Transverse colon (tissue), 4 donors: ENCODE measurements at regions not wholly inside any gene's neighbourhood (a gene's known extent, or its start where the extent isn't known, plus 50 kb on each side); places are given as distances from the start of the nearest gene placed in this dataset.

ENCODE experiments used
- DNase-seq: peaks from one replicate; pipeline ENCODE4 v3.0.0-alpha.2; 2019
- H3K27ac ChIP-seq, 4 donors: fragments of 200-600 bp; sonication (generic); 2 replicates each; pipeline ENCODE4 v1.5.1; 2016 to 2018; ENCODE audit warnings: inconsistent platforms in 4 of 4
- H3K27me3 ChIP-seq: fragments of 200-600 bp; sonication (generic); 2 replicates; pipeline ENCODE4 v1.5.1; 2017; ENCODE audit warnings: inconsistent platforms
- H3K36me3 ChIP-seq, 4 donors: fragments of 200-600 bp; sonication (generic); 2 replicates each; pipeline ENCODE4 v1.5.1; 2017 to 2019; ENCODE audit warnings: inconsistent platforms in 4 of 4
- H3K4me1 ChIP-seq, 4 donors: fragments of 200-600 bp; sonication (generic); 2 replicates each; pipeline ENCODE4 v1.5.1; 2017 to 2020; ENCODE audit warnings: inconsistent platforms in 4 of 4
- H3K4me3 ChIP-seq, 4 donors: fragments of 200-600 bp; sonication (generic); 1 replicate in 1 of 4; 2 replicates in 3 of 4; pipeline versions ENCODE4 v1.5.1 to v1.6.1; 2017 to 2019; ENCODE audit warnings: inconsistent platforms in 4 of 4
- H3K9me3 ChIP-seq, 2 donors: fragments of 200-600 bp; sonication (generic); 2 replicates each; pipeline ENCODE4 v1.5.1; 2017 to 2019; ENCODE audit warnings: inconsistent platforms in 2 of 2
- EP300 ChIP-seq: sonication (generic); formaldehyde crosslinking; IDR thresholded peaks from one replicate; pipeline ENCODE4 v1.6.1; 2017; ENCODE audit warnings: antibody characterized with exemption, low read depth
- POLR2A ChIP-seq: fragments of 450-650 bp; IDR thresholded peaks from one replicate; pipeline ENCODE4 v1.6.1; 2016; ENCODE audit warnings: antibody characterized with exemption, mild to moderate bottlenecking, moderate library complexity
- POLR2AphosphoS5 ChIP-seq, 3 donors: sonication (generic); formaldehyde crosslinking; IDR thresholded peaks; one replicate each; pipeline ENCODE4 v1.6.1; 2016; ENCODE audit warnings: antibody characterized with exemption in 3 of 3
- WGBS, 2 donors: methylation state at CpG; one replicate each; pipeline ENCODE4 v1.1.5; 2018; ENCODE audit warnings: low coverage in 1 of 2; 5-methylcytosine and 5-hydroxymethylcytosine counted together
- in situ Hi-C, 4 donors: fragments of 200-750 bp; cut with MboI; loops; one replicate each; pipeline versions ENCODE4 v1.15.0 to v1.15.1; 2017; ENCODE audit warnings: low sequenced_read_pairs in 3 of 4, low pct_ligation_motif_present in 1 of 4, low pct_unique_long_range_greater_than_20kb in 1 of 4
- intact Hi-C: fragments of 100-400 bp; cut with DNase I; formaldehyde crosslinking; loops from one replicate; pipeline ENCODE4 v1.15.1; 2023; ENCODE audit warnings: low total_unique reads
- TF ChIP-seq, protein P1 (sequence below), 5 experiments: fragments of 200-600 bp in 3 of 5; fragments of 450-650 bp in 2 of 5; sonication (generic) in 3 of 5; IDR thresholded peaks; 1 replicate in 2 of 5; 2 replicates in 3 of 5; pipeline ENCODE4 v1.5.1; 2016 to 2017; ENCODE audit warnings: antibody characterized with exemption in 5 of 5, inconsistent platforms in 3 of 5, mild to moderate bottlenecking in 2 of 5, moderate library complexity in 1 of 5

DNA sequence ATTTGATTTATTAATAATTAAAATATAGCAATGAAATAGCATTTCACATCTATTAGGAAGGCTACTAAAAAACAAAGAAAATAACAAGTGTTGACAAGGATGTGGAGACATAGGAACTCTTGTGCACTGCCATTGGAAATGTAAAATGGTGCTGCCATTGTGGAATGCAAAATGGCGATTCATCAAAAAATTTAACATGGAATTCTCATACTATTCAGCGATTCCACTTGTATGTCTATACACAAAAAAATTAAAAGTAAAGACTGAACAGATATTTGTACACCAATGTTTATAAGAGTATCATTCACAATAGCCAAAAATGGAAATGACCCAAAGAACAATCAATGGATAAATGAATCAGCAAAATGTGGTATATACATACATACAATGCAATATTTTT lies 101.3 kb upstream of the S1PR1 start:
- Histone ChIP-seq H3K4me1 (no peaks in the 10 kb centered on the region), H3K27me3 (no peaks in the 10 kb centered on the region), H3K27ac (no peak overlapping the region), H3K9me3 (no peaks in the 10 kb centered on the region), H3K4me3 (no peak overlapping the region), H3K36me3 (no peaks in the 10 kb centered on the region)
- intact Hi-C loops, result no loop called here
- TF ChIP-seq POLR2A (no peak), POLR2AphosphoS5 (IDR thresholded peaks at IDR 0.05) (no peak), EP300 (no peak)
- TF ChIP-seq, protein P1, sequence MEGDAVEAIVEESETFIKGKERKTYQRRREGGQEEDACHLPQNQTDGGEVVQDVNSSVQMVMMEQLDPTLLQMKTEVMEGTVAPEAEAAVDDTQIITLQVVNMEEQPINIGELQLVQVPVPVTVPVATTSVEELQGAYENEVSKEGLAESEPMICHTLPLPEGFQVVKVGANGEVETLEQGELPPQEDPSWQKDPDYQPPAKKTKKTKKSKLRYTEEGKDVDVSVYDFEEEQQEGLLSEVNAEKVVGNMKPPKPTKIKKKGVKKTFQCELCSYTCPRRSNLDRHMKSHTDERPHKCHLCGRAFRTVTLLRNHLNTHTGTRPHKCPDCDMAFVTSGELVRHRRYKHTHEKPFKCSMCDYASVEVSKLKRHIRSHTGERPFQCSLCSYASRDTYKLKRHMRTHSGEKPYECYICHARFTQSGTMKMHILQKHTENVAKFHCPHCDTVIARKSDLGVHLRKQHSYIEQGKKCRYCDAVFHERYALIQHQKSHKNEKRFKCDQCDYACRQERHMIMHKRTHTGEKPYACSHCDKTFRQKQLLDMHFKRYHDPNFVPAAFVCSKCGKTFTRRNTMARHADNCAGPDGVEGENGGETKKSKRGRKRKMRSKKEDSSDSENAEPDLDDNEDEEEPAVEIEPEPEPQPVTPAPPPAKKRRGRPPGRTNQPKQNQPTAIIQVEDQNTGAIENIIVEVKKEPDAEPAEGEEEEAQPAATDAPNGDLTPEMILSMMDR (IDR thresholded peaks at IDR 0.05), result no peak
- 95 to 100% methylated on average over 2 of the region's 2 CpGs for WGBS, 2 donors
- no peak for DNase-seq
- in situ Hi-C loops, result no loop called here

DNA sequence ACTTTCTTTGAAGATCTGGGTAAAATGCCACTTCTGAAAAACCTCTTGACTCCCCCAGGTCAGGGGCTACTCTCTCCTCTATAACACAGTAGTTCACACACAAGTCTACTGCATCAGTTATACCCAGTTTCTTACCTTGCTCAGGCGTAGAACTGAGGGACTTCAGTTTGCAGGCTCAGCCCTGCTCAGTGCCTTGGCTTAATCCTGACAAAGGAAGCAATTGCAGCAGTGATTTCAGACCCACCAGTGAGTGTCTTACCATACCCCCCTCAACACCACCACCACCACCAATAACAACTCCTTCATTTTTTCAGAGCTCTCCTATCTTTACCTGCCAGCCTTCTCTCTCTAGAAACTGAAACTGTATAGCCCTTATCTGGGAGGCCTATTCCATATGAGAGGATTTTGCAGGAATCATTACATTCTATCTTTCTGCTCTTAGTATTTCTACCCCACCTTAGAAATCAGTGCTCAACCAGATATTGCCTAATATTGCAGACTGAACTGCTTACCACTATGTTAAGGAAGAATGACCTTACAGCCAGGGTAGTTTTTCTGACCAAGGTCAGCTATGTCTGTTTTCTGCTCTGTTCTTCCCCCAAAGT lies 105.5 kb upstream of the S1PR1 start:
- Histone ChIP-seq H3K27ac (no peak overlapping the region), H3K36me3 (no peaks in the 10 kb centered on the region), H3K27me3 (no peaks in the 10 kb centered on the region), H3K4me3 (no peak overlapping the region), H3K4me1 (no peaks in the 10 kb centered on the region), H3K9me3 (no peaks in the 10 kb centered on the region)
- in situ Hi-C loops, result no loop called here
- TF ChIP-seq POLR2AphosphoS5 (IDR thresholded peaks at IDR 0.05), result no peak
- no peak for TF ChIP-seq POLR2A
- TF ChIP-seq EP300, result no peak
- TF ChIP-seq, protein P1 (IDR thresholded peaks at IDR 0.05), result no peak
- no peak for DNase-seq
- intact Hi-C loops, result no loop called here
- WGBS, 2 donors, result 90 to 100% methylated on average over 1 of the region's 1 CpG

DNA sequence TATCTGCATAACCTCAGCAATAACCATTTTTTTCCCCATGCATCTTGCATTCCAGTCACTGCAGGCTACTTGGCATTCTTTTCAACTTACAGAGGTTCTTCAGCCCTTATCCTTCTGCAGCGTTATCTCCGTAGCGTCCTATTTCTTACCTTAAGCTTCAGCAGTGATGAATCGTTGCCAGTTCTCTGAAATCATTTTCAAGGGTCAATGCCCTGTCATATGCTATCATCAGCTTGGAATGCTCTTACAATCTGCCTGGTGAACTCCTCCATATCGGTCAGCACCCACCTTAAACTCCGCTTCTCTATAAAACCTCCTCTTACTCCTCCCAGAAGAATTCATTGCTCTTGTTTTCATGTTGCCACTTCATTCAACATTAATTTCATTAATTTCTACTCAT lies 105.1 kb upstream of the DPH5 start:
- H3K4me3 ChIP-seq, result no peak overlapping the region
- no peaks in the 10 kb centered on the region for H3K27me3 ChIP-seq
- DNase-seq, result no peak
- no peak overlapping the region for H3K27ac ChIP-seq
- no peaks in the 10 kb centered on the region for H3K36me3 ChIP-seq
- in situ Hi-C loops (no loop called here), intact Hi-C loops (no loop called here)
- no peaks in the 10 kb centered on the region for H3K9me3 ChIP-seq
- no peaks in the 10 kb centered on the region for H3K4me1 ChIP-seq
- WGBS, 2 donors, result 86 to 89% methylated on average over 6 of the region's 6 CpGs
- TF ChIP-seq EP300 (no peak), POLR2AphosphoS5 (IDR thresholded peaks at IDR 0.05) (no peak), POLR2A (no peak)
- TF ChIP-seq, protein P1 (IDR thresholded peaks at IDR 0.05), result no peak

DNA sequence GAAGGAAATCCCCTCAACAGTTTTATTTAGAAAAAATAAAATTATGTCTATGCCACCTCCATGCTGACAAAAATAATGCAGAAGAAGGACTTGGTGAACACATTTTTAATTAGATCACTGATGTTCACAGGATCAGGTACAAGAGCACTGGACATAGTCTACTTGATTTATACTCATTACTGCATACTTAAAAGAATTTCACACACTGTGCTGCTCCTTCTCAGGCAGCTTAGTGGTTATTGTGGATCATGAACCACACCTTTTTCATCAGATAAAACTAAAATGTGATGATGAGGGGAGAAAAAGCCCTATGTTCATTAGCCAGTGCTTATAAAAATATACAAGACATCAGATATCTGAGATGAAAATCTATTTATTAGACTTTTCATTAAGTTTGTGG lies 103.3 kb upstream of the DPH5 start:
- no peak for TF ChIP-seq POLR2AphosphoS5 (IDR thresholded peaks at IDR 0.05)
- in situ Hi-C loops (no loop called here), intact Hi-C loops (no loop called here)
- H3K9me3 ChIP-seq, result no peaks in the 10 kb centered on the region
- H3K36me3 ChIP-seq, result no peaks in the 10 kb centered on the region
- H3K27ac ChIP-seq, result no peak overlapping the region
- no peak for DNase-seq
- no peaks in the 10 kb centered on the region for H3K4me1 ChIP-seq
- H3K4me3 ChIP-seq, result no peak overlapping the region
- H3K27me3 ChIP-seq, result no peaks in the 10 kb centered on the region

DNA sequence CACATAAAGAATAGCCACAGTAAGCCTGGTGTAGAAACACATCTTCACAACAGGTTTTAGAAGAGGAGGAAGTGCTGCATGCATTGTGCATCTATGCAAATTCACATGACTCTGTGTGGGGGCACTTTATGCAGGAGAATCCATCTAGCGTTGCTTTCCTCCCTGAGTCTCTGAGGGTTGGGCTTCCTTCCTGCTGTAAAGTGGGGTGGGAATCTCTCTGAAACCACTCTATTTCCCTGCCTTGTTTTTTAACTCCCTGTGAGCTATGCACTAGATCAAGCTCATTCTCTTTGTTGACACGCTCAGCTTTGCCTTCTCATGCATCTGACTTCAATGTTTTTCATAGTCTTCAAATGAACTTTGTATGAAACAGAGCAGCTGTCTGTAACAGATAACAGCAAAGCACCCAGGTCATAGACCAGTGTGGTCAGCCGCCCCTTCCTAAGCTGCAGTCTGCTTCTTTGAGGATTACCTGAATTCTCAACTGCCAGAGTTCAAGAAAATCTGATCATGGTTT lies 102.7 kb upstream of the DPH5 start:
- WGBS, 2 donors, result 33 to 71% methylated on average over 1 to 3 of the region's 3 CpGs
- no peak overlapping the region for H3K27ac ChIP-seq
- no peak for DNase-seq

More for the DNA sequence above, 102.7 kb upstream of the DPH5 start:
- Histone ChIP-seq H3K9me3 (no peaks in the 10 kb centered on the region), H3K4me3 (no peak overlapping the region), H3K4me1 (no peaks in the 10 kb centered on the region), H3K27me3 (no peaks in the 10 kb centered on the region), H3K36me3 (no peaks in the 10 kb centered on the region)
- TF ChIP-seq POLR2AphosphoS5 (IDR thresholded peaks at IDR 0.05), result no peak
- TF ChIP-seq EP300, result no peak
- TF ChIP-seq POLR2A, result no peak
- TF ChIP-seq, protein P1 (IDR thresholded peaks at IDR 0.05), result no peak
- in situ Hi-C loops, result no loop called here
- intact Hi-C loops, result no loop called here
